Testis (tissue), 2 donors: ENCODE measurements at regions not wholly inside any gene's neighbourhood (a gene's known extent, or its start where the extent isn't known, plus 50 kb on each side); places are given as distances from the start of the nearest gene placed in this dataset.

Experiments
- POLR2A ChIP-seq: fragments of 450-650 bp; IDR thresholded peaks from one replicate; pipeline ENCODE4 v1.6.1; 2017; ENCODE audit warnings: antibody characterized with exemption, mild to moderate bottlenecking, moderate library complexity
- TF ChIP-seq, protein P1 (sequence below), 3 experiments: fragments of 450-650 bp in 2 of 3; fragments of 200-600 bp in 1 of 3; sonication (generic) in 1 of 3; IDR thresholded peaks; one replicate each; pipeline ENCODE4 v1.5.1; 2016 to 2019; ENCODE audit warnings: antibody characterized with exemption in 3 of 3, mild to moderate bottlenecking in 2 of 3, moderate library complexity in 1 of 3

- TF ChIP-seq POLR2A: no peak
- TF ChIP-seq, protein P1, sequence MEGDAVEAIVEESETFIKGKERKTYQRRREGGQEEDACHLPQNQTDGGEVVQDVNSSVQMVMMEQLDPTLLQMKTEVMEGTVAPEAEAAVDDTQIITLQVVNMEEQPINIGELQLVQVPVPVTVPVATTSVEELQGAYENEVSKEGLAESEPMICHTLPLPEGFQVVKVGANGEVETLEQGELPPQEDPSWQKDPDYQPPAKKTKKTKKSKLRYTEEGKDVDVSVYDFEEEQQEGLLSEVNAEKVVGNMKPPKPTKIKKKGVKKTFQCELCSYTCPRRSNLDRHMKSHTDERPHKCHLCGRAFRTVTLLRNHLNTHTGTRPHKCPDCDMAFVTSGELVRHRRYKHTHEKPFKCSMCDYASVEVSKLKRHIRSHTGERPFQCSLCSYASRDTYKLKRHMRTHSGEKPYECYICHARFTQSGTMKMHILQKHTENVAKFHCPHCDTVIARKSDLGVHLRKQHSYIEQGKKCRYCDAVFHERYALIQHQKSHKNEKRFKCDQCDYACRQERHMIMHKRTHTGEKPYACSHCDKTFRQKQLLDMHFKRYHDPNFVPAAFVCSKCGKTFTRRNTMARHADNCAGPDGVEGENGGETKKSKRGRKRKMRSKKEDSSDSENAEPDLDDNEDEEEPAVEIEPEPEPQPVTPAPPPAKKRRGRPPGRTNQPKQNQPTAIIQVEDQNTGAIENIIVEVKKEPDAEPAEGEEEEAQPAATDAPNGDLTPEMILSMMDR (IDR thresholded peaks at IDR 0.05): no peak
Observed at GRCh38 chr4:120218981-120219380, 152.3 kb upstream of the MAD2L1 start.
